ENCODE measurements at regions not wholly inside any gene's neighbourhood (a gene's known extent, or its start where the extent isn't known, plus 50 kb on each side); places are given as distances from the start of the nearest gene placed in this dataset.

DNA sequence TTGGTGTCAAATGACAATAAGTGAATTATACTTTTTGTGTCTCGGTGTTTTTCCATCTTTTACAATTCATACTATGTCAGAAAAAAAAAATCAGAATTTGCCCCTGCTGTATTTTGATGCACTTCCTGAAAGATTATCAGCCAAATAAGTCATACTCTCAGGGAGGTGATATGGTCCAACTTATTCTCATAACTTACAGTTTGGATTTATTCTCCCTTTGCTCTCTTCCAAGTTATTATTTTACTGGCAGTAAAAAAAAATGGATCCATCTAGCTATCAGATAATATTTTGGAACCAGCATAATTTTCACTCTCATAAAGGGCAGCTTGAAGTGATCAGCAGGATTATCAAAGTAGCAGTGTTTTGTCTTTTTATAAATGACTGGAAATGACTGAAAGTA lies 337.1 kb downstream of the BMPER start:
- Mint-ChIP-seq H3K9me3 (no peaks in the 10 kb centered on the region), H3K36me3 (ENCODE audit: low read depth) (no peaks in the 10 kb centered on the region), H3K27ac (no peak overlapping the region), H3K27me3 (no peaks in the 10 kb centered on the region), H3K4me1 (no peaks in the 10 kb centered on the region), H3K4me3 (no peak overlapping the region)
- ATAC-seq (ENCODE audit: low read depth) (no peak), DNase-seq (no peak)
- ChIA-PET CTCF (no interaction called here), POLR2A (no interaction called here)
- intact Hi-C loops (cut with micrococcal nuclease): no loop called here
- TF ChIP-seq, protein P1, sequence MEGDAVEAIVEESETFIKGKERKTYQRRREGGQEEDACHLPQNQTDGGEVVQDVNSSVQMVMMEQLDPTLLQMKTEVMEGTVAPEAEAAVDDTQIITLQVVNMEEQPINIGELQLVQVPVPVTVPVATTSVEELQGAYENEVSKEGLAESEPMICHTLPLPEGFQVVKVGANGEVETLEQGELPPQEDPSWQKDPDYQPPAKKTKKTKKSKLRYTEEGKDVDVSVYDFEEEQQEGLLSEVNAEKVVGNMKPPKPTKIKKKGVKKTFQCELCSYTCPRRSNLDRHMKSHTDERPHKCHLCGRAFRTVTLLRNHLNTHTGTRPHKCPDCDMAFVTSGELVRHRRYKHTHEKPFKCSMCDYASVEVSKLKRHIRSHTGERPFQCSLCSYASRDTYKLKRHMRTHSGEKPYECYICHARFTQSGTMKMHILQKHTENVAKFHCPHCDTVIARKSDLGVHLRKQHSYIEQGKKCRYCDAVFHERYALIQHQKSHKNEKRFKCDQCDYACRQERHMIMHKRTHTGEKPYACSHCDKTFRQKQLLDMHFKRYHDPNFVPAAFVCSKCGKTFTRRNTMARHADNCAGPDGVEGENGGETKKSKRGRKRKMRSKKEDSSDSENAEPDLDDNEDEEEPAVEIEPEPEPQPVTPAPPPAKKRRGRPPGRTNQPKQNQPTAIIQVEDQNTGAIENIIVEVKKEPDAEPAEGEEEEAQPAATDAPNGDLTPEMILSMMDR (IDR thresholded peaks at IDR 0.05): no peak

DNA sequence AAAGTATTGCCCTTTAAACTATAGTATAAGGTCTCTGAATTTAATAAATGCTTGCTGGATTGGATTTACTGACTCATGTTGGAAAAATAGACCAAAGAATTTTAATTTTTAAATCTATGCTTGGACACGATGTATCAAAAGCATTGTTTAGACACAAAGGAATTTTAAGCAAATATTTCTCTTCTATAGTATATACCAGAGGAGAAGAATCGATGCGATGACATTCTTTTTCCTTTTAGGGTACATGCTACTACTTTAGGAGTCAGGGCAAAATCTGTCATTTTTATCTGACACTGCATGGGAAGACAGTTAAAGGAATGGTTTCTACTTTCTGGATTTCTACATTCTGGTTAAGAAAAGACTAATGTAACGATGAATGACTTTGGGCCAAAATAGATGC lies 339.9 kb downstream of the BMPER start:
- Mint-ChIP-seq H3K4me3 (no peak overlapping the region), H3K27me3 (no peaks in the 10 kb centered on the region), H3K9me3 (no peaks in the 10 kb centered on the region), H3K27ac (no peak overlapping the region), H3K4me1 (no peaks in the 10 kb centered on the region), H3K36me3 (ENCODE audit: low read depth) (no peaks in the 10 kb centered on the region)
- DNase-seq (no peak), ATAC-seq (ENCODE audit: low read depth) (no peak)
- TF ChIP-seq, protein P1 (IDR thresholded peaks at IDR 0.05): no peak
- intact Hi-C loops (cut with micrococcal nuclease): no loop called here
- CTCF ChIA-PET: no interaction called here
- POLR2A ChIA-PET: no interaction called here

DNA sequence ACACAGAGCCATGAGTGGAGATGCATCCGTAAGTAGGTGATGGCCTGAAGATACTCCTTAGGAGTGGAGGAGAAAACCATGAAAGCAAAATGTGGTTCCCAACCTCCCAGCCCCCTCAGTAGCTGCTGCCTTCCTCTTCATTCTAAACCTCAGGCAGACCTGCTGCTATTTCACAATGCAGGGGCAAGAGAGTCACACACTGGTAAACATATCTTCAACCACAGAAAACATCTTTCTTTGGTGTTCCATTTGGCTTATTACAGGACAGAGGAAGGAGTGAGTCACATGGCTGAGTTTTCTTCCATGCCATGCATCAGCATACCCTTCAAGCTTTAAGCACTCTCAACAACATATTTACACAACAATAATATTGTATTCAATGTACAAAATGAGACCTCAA lies 342.1 kb downstream of the BMPER start:
- POLR2A ChIA-PET: no interaction called here
- Mint-ChIP-seq H3K4me3 (no peak overlapping the region), H3K27ac (no peak overlapping the region), H3K27me3 (no peaks in the 10 kb centered on the region), H3K4me1 (no peaks in the 10 kb centered on the region), H3K36me3 (ENCODE audit: low read depth) (no peaks in the 10 kb centered on the region), H3K9me3 (no peaks in the 10 kb centered on the region)
- TF ChIP-seq, protein P1 (IDR thresholded peaks at IDR 0.05): no peak
- DNase-seq (no peak), ATAC-seq (ENCODE audit: low read depth) (no peak)
- CTCF ChIA-PET: no interaction called here
- intact Hi-C loops (cut with micrococcal nuclease): no loop called here

DNA sequence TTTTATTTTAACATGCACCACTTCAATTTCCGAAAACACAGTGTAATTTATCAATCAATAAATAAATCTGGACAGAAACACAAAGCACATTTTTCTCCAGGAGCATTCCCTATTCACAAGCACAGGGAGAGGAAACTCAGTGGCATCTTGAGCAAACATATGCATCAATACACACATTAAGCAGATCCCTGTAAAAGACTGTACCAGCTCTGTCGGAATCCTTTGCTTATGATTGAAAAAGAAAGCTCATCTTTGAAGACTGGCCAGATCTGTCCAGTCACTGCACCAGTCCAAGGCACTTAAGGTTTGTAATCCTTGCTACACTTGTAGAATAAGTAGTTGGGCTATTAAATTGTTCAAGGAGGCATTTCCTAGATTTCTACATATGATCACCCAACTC lies 343.9 kb downstream of the BMPER start:
- Mint-ChIP-seq H3K4me3 (no peak overlapping the region), H3K4me1 (no peaks in the 10 kb centered on the region), H3K36me3 (ENCODE audit: low read depth) (no peaks in the 10 kb centered on the region), H3K27ac (no peak overlapping the region), H3K9me3 (no peaks in the 10 kb centered on the region), H3K27me3 (no peaks in the 10 kb centered on the region)
- CTCF ChIA-PET: no interaction called here
- POLR2A ChIA-PET: no interaction called here
- TF ChIP-seq, protein P1 (IDR thresholded peaks at IDR 0.05): no peak
- ATAC-seq (ENCODE audit: low read depth): no peak
- DNase-seq: no peak
- intact Hi-C loops (cut with micrococcal nuclease): no loop called here

DNA sequence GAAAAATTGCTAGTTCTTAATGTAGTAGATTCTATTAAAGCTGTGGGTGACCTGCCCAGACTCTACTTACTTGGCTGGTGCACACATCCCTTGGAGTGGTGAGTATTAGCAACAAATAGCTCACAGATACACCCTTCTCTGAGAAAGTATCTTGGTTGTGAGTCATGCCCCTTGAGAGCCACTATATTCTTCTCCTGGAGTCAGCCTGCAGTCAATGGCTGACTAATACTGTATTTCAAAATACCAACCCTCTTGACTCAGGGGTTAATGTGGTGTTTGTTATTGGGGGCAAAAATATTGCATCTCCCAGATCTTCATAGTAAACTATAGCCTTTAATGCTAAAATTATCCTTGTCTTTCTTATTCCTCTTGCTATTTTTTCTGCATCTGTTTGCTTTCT lies 354.9 kb downstream of the BMPER start:
- DNase-seq (no peak), ATAC-seq (ENCODE audit: low read depth) (no peak)
- H3K4me1 Mint-ChIP-seq: no peaks in the 10 kb centered on the region
- ChIA-PET CTCF (no interaction called here), POLR2A (no interaction called here)
- no peak overlapping the region for H3K4me3 Mint-ChIP-seq
- H3K36me3 Mint-ChIP-seq (ENCODE audit: low read depth): no peaks in the 10 kb centered on the region
- intact Hi-C loops (cut with micrococcal nuclease): no loop called here
- TF ChIP-seq, protein P1 (IDR thresholded peaks at IDR 0.05): no peak
- H3K27me3 Mint-ChIP-seq: no peaks in the 10 kb centered on the region
- H3K27ac Mint-ChIP-seq: no peak overlapping the region
- H3K9me3 Mint-ChIP-seq: peaks cover 4% of the 10 kb centered on the region
